Naive thymus-derived CD8-positive, alpha-beta T cell (primary cell): ENCODE measurements at regions not wholly inside any gene's neighbourhood (a gene's known extent, or its start where the extent isn't known, plus 50 kb on each side); places are given as distances from the start of the nearest gene placed in this dataset.

Source experiments
- ATAC-seq, 2 donors: fragments of 150-1000 bp; cut with Tn5 transposase in 1 of 2; sonication (Bioruptor Pico), chemical (Tn5 transposase) in 1 of 2; 1 replicate in 1 of 2; 2 replicates in 1 of 2; pipeline ENCODE4 v1.10.0; 2021; ENCODE audit warnings: mild to moderate bottlenecking in 2 of 2, moderate library complexity in 2 of 2
- POLR2A ChIA-PET: fragments of 350-600 bp; sonication (Branson Sonifier 250); formaldehyde crosslinking; loops from one replicate; lab custom pipeline; 2021; ENCODE audit warnings: antibody characterized with exemption; lab: Charles Lee
- DNase-seq, 10 donors: peaks; one replicate each; pipeline versions ENCODE4 v3.0.0 to v3.0.0-alpha.2; 2020 to 2022
- H3K27ac Mint-ChIP-seq, 10 donors: one replicate each; pipeline ENCODE4 v1.8.0; 2020 to 2022; ENCODE audit warnings: mild to moderate bottlenecking in 10 of 10, mixed read lengths in 10 of 10, moderate library complexity in 4 of 10, inconsistent platforms in 1 of 10
- H3K27me3 Mint-ChIP-seq, 5 donors: one replicate each; pipeline ENCODE4 v1.8.0; 2021 to 2022; ENCODE audit warnings: mixed read lengths in 5 of 5
- H3K36me3 Mint-ChIP-seq, 3 donors: one replicate each; pipeline ENCODE4 v1.8.0; 2020 to 2022; ENCODE audit warnings: mixed read lengths in 3 of 3, mild to moderate bottlenecking in 2 of 3, inconsistent platforms in 1 of 3
- H3K4me1 Mint-ChIP-seq, 4 donors: one replicate each; pipeline ENCODE4 v1.8.0; 2021 to 2022; ENCODE audit warnings: mixed read lengths in 4 of 4
- H3K4me3 Mint-ChIP-seq, 10 donors: one replicate each; pipeline ENCODE4 v1.8.0; 2020 to 2022; ENCODE audit warnings: mild to moderate bottlenecking in 10 of 10, mixed read lengths in 10 of 10, moderate library complexity in 6 of 10, inconsistent platforms in 1 of 10
- H3K9me3 Mint-ChIP-seq, 9 donors: one replicate each; pipeline ENCODE4 v1.8.0; 2020 to 2022; ENCODE audit warnings: mixed read lengths in 9 of 9, mild to moderate bottlenecking in 3 of 9, inconsistent platforms in 1 of 9, moderate library complexity in 1 of 9

GRCh38 chr10:20954519-20954918 lies 57.4 kb upstream of the NEBL start:
- ATAC-seq (no peak), DNase-seq (no peak)
- H3K9me3 Mint-ChIP-seq: no peaks in the 10 kb centered on the region
- no peaks in the 10 kb centered on the region for H3K36me3 Mint-ChIP-seq
- H3K27ac Mint-ChIP-seq: no peak overlapping the region
- H3K4me3 Mint-ChIP-seq: no peak overlapping the region
- peaks cover 0 to 5% (median 0%) of the 10 kb centered on the region in 5 donors for H3K27me3 Mint-ChIP-seq
- H3K4me1 Mint-ChIP-seq: no peaks in the 10 kb centered on the region
- POLR2A ChIA-PET: no interaction called here

- H3K27ac Mint-ChIP-seq: no peak overlapping the region
- ATAC-seq (no peak), DNase-seq (no peak)
- POLR2A ChIA-PET: no interaction called here
- no peaks in the 10 kb centered on the region for H3K36me3 Mint-ChIP-seq
- H3K9me3 Mint-ChIP-seq: no peaks in the 10 kb centered on the region
- H3K27me3 Mint-ChIP-seq: peaks cover 0 to 5% (median 0%) of the 10 kb centered on the region in 5 donors
- H3K4me1 Mint-ChIP-seq: peaks cover 0 to 5% (median 2%) of the 10 kb centered on the region in 4 donors
- no peak overlapping the region for H3K4me3 Mint-ChIP-seq
These were observed 56.0 kb upstream of the NEBL start for GRCh38 chr10:20953120-20953519.

- no peak for ATAC-seq
- POLR2A ChIA-PET: no interaction called here
- no peak for DNase-seq
- H3K4me3 Mint-ChIP-seq: no peak overlapping the region
- H3K4me1 Mint-ChIP-seq: peaks cover 0 to 5% (median 2%) of the 10 kb centered on the region in 4 donors
- peak overlapping the region in 1 of 10 donors; percentile 38 for H3K27ac Mint-ChIP-seq
- no peaks in the 10 kb centered on the region for H3K9me3 Mint-ChIP-seq
- H3K27me3 Mint-ChIP-seq: peaks cover 0 to 5% (median 0%) of the 10 kb centered on the region in 5 donors
- H3K36me3 Mint-ChIP-seq: no peaks in the 10 kb centered on the region
These were observed 52.9 kb upstream of the NEBL start for GRCh38 chr10:20949967-20950366.

- Mint-ChIP-seq H3K36me3 (no peaks in the 10 kb centered on the region), H3K27me3 (peaks cover 0 to 5% (median 0%) of the 10 kb centered on the region in 5 donors), H3K4me3 (peak overlapping the region in 4 of 10 donors; percentile 3 to 46 (median 20)), H3K27ac (no peak overlapping the region), H3K4me1 (peaks cover 0 to 5% (median 2%) of the 10 kb centered on the region in 4 donors), H3K9me3 (peaks cover 0 to under 1% (median 0%) of the 10 kb centered on the region in 9 donors)
- POLR2A ChIA-PET: no interaction called here
- no peak for ATAC-seq
- DNase-seq: no peak
These were observed 51.7 kb upstream of the NEBL start for GRCh38 chr10:20948686-20949327.
